Peyer's patch (tissue), 4 donors: ENCODE measurements at regions not wholly inside any gene's neighbourhood (a gene's known extent, or its start where the extent isn't known, plus 50 kb on each side); places are given as distances from the start of the nearest gene placed in this dataset.

ENCODE experiments used
- POLR2A ChIP-seq, 2 donors: fragments of 450-650 bp; IDR thresholded peaks; one replicate each; pipeline ENCODE4 v1.5.1; 2017; ENCODE audit warnings: antibody characterized with exemption in 2 of 2, mild to moderate bottlenecking in 2 of 2, moderate library complexity in 2 of 2
- TF ChIP-seq, protein P1 (sequence below), 6 experiments: fragments of 450-650 bp in 4 of 6; fragments of 200-600 bp in 2 of 6; sonication (generic) in 1 of 6; IDR thresholded peaks; one replicate each; pipeline ENCODE4 v1.5.1; 2017 to 2019; ENCODE audit warnings: antibody characterized with exemption in 6 of 6, mild to moderate bottlenecking in 3 of 6, moderate library complexity in 1 of 6

DNA sequence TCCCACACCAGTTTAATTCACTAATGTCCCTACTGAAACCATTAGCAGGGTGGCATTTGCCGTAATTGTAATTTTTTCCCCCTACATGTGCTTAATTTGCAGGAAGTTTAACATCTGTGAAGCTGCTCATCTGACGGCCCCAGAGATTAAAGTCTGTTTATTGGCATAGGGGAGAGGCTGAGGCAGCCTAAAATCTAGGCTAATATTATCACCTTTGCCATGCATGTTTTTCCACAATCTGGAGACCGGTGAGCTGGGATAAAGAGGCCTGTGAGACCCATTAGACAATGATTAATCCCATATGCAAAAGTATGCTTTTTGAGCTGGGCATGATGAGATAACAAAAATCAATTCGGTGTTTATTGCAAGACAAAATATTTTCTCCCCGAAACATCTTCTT is 561.2 kb upstream of the ALCAM start:
- TF ChIP-seq, protein P1, sequence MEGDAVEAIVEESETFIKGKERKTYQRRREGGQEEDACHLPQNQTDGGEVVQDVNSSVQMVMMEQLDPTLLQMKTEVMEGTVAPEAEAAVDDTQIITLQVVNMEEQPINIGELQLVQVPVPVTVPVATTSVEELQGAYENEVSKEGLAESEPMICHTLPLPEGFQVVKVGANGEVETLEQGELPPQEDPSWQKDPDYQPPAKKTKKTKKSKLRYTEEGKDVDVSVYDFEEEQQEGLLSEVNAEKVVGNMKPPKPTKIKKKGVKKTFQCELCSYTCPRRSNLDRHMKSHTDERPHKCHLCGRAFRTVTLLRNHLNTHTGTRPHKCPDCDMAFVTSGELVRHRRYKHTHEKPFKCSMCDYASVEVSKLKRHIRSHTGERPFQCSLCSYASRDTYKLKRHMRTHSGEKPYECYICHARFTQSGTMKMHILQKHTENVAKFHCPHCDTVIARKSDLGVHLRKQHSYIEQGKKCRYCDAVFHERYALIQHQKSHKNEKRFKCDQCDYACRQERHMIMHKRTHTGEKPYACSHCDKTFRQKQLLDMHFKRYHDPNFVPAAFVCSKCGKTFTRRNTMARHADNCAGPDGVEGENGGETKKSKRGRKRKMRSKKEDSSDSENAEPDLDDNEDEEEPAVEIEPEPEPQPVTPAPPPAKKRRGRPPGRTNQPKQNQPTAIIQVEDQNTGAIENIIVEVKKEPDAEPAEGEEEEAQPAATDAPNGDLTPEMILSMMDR (IDR thresholded peaks at IDR 0.05): no peak
- no peak for TF ChIP-seq POLR2A (IDR thresholded peaks at IDR 0.05)
